ENCODE measurements at regions not wholly inside any gene's neighbourhood (a gene's known extent, or its start where the extent isn't known, plus 50 kb on each side); places are given as distances from the start of the nearest gene placed in this dataset.

GRCh38 chr2:136217996-136218395 lies 100.0 kb upstream of the CXCR4 start:
- no peak overlapping the region for H3K27ac ChIP-seq
- ATAC-seq: no peak
- WGBS, 2 donors (ENCODE audit: low coverage in 1 of 2): 23 to 85% methylated on average over 2 to 3 of the region's 3 CpGs

GRCh38 chr2:136215908-136216472 lies 98.0 kb upstream of the CXCR4 start:
- Histone ChIP-seq H3K36me3 (no peaks in the 10 kb centered on the region), H3K9me3 (no peaks in the 10 kb centered on the region), H3K4me1 (no peaks in the 10 kb centered on the region), H3K27me3 (no peaks in the 10 kb centered on the region), H3K4me3 (no peak overlapping the region), H3K27ac (no peak overlapping the region)
- no peak for ATAC-seq
- 87 to 98% methylated on average over 4 to 5 of the region's 5 CpGs for WGBS, 2 donors (ENCODE audit: low coverage in 1 of 2)
- TF ChIP-seq POLR2A (IDR thresholded peaks at IDR 0.05) (no peak), POLR2AphosphoS5 (IDR thresholded peaks at IDR 0.05) (no peak), EP300 (IDR thresholded peaks at IDR 0.05) (no peak), CTCF (IDR thresholded peaks at IDR 0.05) (no peak)

More at GRCh38 chr2:136217996-136218395, 100.0 kb upstream of the CXCR4 start:
- H3K4me1 ChIP-seq: no peaks in the 10 kb centered on the region
- no peaks in the 10 kb centered on the region for H3K27me3 ChIP-seq
- no peak overlapping the region for H3K4me3 ChIP-seq
- no peaks in the 10 kb centered on the region for H3K36me3 ChIP-seq
- no peaks in the 10 kb centered on the region for H3K9me3 ChIP-seq
- no peak for TF ChIP-seq POLR2A (IDR thresholded peaks at IDR 0.05)
- TF ChIP-seq CTCF (IDR thresholded peaks at IDR 0.05): no peak
- no peak for TF ChIP-seq POLR2AphosphoS5 (IDR thresholded peaks at IDR 0.05)
- TF ChIP-seq EP300 (IDR thresholded peaks at IDR 0.05): no peak

GRCh38 chr2:136215449-136215848 lies 97.5 kb upstream of the CXCR4 start:
- H3K9me3 ChIP-seq: no peaks in the 10 kb centered on the region
- no peaks in the 10 kb centered on the region for H3K27me3 ChIP-seq
- H3K36me3 ChIP-seq: no peaks in the 10 kb centered on the region
- no peak for ATAC-seq
- no peak for TF ChIP-seq POLR2AphosphoS5 (IDR thresholded peaks at IDR 0.05)
- TF ChIP-seq CTCF (IDR thresholded peaks at IDR 0.05): no peak
- no peak for TF ChIP-seq POLR2A (IDR thresholded peaks at IDR 0.05)
- no peak for TF ChIP-seq EP300 (IDR thresholded peaks at IDR 0.05)
- H3K4me1 ChIP-seq: no peaks in the 10 kb centered on the region
- H3K4me3 ChIP-seq: no peak overlapping the region
- H3K27ac ChIP-seq: no peak overlapping the region
- WGBS, 2 donors (ENCODE audit: low coverage in 1 of 2): 73 to 80% methylated on average over 2 of the region's 2 CpGs

- Histone ChIP-seq H3K4me1 (no peaks in the 10 kb centered on the region), H3K4me3 (no peak overlapping the region), H3K27ac (no peak overlapping the region), H3K27me3 (no peaks in the 10 kb centered on the region), H3K36me3 (no peaks in the 10 kb centered on the region), H3K9me3 (peaks cover 0 to 6% (median 0%) of the 10 kb centered on the region in 3 donors)
- TF ChIP-seq EP300 (IDR thresholded peaks at IDR 0.05) (no peak), POLR2AphosphoS5 (IDR thresholded peaks at IDR 0.05) (no peak), POLR2A (IDR thresholded peaks at IDR 0.05) (no peak), CTCF (IDR thresholded peaks at IDR 0.05) (no peak)
- ATAC-seq: no peak
- 40 to 61% methylated on average over 3 to 4 of the region's 5 CpGs for WGBS, 2 donors (ENCODE audit: low coverage in 1 of 2)
Observed at GRCh38 chr2:136214307-136215200, 96.6 kb upstream of the CXCR4 start.

Measured in gastroesophageal sphincter (tissue), 4 donors.